ENCODE measurements at regions not wholly inside any gene's neighbourhood (a gene's known extent, or its start where the extent isn't known, plus 50 kb on each side); places are given as distances from the start of the nearest gene placed in this dataset.

- POLR2A ChIA-PET (ENCODE audit: unreplicated experiment), result no interaction called here
Observed at GRCh38 chr3:88334187-88334868, 184.6 kb downstream of the C3orf38 start.

More at GRCh38 chr3:88334187-88334868, 184.6 kb downstream of the C3orf38 start:
- Histone ChIP-seq H4K91ac (ENCODE audit: insufficient read depth, low read depth, low read length) (no peak overlapping the region), H3K36me3 (ENCODE audit: control insufficient read depth, insufficient read depth, low read length) (no peaks in the 10 kb centered on the region), H3K14ac (replicated peaks; ENCODE audit: low read depth, low read length) (no peak overlapping the region), H3K4me2 (ENCODE audit: low read depth, low read length) (no peak overlapping the region), H3K27me3 (ENCODE audit: control insufficient read depth, insufficient read depth, low read length) (no peaks in the 10 kb centered on the region), H3K9ac (ENCODE audit: low read depth, low read length) (no peak overlapping the region), H2BK20ac (ENCODE audit: low read depth, low read length) (no peak overlapping the region), H4K5ac (ENCODE audit: low read depth, low read length) (no peak overlapping the region), H2AK5ac (ENCODE audit: low read depth, low read length) (no peak overlapping the region), H3K18ac (ENCODE audit: low read depth, low read length) (no peak overlapping the region), H2BK15ac (ENCODE audit: low read depth, low read length) (no peak overlapping the region), H3K4me3 (ENCODE audit: insufficient read depth, low read depth, low read length) (no peak overlapping the region), H3K4me1 (ENCODE audit: control insufficient read depth, insufficient read depth, low read length) (no peaks in the 10 kb centered on the region), H3K23ac (ENCODE audit: low read depth, low read length) (no peak overlapping the region), H2AK9ac (replicated peaks; ENCODE audit: low read depth, low read length, poor library complexity) (no peak overlapping the region), H3K56ac (ENCODE audit: extremely low read depth, insufficient read depth, low read length) (no peak overlapping the region), H3K9me1 (ENCODE audit: insufficient read depth, low read length) (no peaks in the 10 kb centered on the region), H2BK120ac (ENCODE audit: low read depth, low read length) (no peak overlapping the region), H2BK5ac (ENCODE audit: low read depth, low read length, poor library complexity, severe bottlenecking) (no peak overlapping the region), H2AFZ (replicated peaks; ENCODE audit: low read length, poor library complexity) (no peak overlapping the region), H3K4ac (ENCODE audit: low read depth, low read length) (no peak overlapping the region), H3K27ac (ENCODE audit: insufficient read depth, low read length) (no peak overlapping the region), H3K9me3 (ENCODE audit: control insufficient read depth, insufficient read depth, low read length) (peaks cover 3% of the 10 kb centered on the region; the same call in 1 of the 2 replicates), H4K20me1 (ENCODE audit: insufficient read depth, low read length) (no peaks in the 10 kb centered on the region), H3K79me1 (ENCODE audit: low read depth in 1 of 2, low read length in 2 of 2) (no peaks in the 10 kb centered on the region), H4K8ac (ENCODE audit: low read depth in 2 of 2, low read length in 2 of 2) (no peak overlapping the region)
- no TSS peak for BruUV-seq (replicated peaks)
- intact Hi-C loops (cut with micrococcal nuclease), result no loop called here
- CTCF ChIA-PET, result no interaction called here
- dilution Hi-C loops (cut with HindIII; ENCODE audit: low sequenced_read_pairs, unreplicated experiment), result no loop called here
- no CpG with 5 or more reads among the region's 7 CpGs for WGBS, 2 experiments (ENCODE audit: extremely low coverage in 2 of 2, insufficient read length in 1 of 2)
- DNase-seq, result no peak
- ATAC-seq (ENCODE audit: low read depth), result no peak
- TF ChIP-seq ELK1 (IDR thresholded peaks at IDR 0.05; ENCODE audit: borderline replicate concordance, low read depth, low read length) (no peak), BHLHE40 (IDR thresholded peaks at IDR 0.05; ENCODE audit: low read depth, low read length) (no peak), NFE2L2 (IDR thresholded peaks at IDR 0.05; ENCODE audit: low read depth, low read length) (no peak), CTCF (conservative IDR thresholded peaks at IDR 0.05; ENCODE audit: low read depth, low read length) (no peak), CHD1 (IDR thresholded peaks at IDR 0.05; ENCODE audit: low read depth, low read length) (no peak), SMC3 (IDR thresholded peaks at IDR 0.05; ENCODE audit: low read depth, low read length) (no peak), POLR2A (IDR thresholded peaks at IDR 0.05; ENCODE audit: low read depth, low read length) (no peak), RCOR1 (IDR thresholded peaks at IDR 0.05; ENCODE audit: insufficient replicate concordance, low read length) (no peak), MAFK (IDR thresholded peaks at IDR 0.05; ENCODE audit: low read depth, low read length) (no peak), MXI1 (IDR thresholded peaks at IDR 0.05; ENCODE audit: borderline replicate concordance, low read depth, low read length) (no peak), RFX5 (IDR thresholded peaks at IDR 0.05; ENCODE audit: low read depth, low read length) (no peak), RAD21 (IDR thresholded peaks at IDR 0.05; ENCODE audit: low read length) (no peak), FOS (IDR thresholded peaks at IDR 0.05; ENCODE audit: low read depth, low read length) (no peak), CEBPB (IDR thresholded peaks at IDR 0.05; ENCODE audit: low read depth, low read length) (no peak), MAZ (IDR thresholded peaks at IDR 0.05; ENCODE audit: borderline replicate concordance, low read depth, low read length) (no peak), USF2 (IDR thresholded peaks at IDR 0.05; ENCODE audit: low read depth, low read length) (no peak)
- in situ Hi-C loops (cut with MboI; ENCODE audit: low sequenced_read_pairs), result no loop called here

Data from IMR-90 (cell line).